ENCODE measurements at regions not wholly inside any gene's neighbourhood (a gene's known extent, or its start where the extent isn't known, plus 50 kb on each side); places are given as distances from the start of the nearest gene placed in this dataset.

DNA sequence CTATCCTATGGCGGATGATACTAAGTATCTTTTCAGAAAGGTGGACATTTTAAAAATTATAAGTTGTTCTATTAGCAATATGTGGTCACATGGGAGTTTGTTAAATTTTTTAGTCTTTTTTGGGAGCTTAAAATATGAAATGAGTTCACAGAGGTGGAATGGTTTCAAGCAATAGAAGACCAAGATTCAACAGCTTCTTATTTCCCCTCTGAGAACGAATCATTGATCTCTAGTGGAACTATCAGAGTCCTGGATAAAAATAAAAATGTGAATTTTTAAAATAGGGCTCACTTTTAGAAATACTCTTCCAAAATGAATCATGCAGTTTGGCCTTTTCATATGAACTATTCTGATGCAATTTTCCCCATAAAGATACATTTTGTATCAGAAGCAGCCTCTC is 467.7 kb upstream of the KLF6 start:
- H3K27ac ChIP-seq: no peak overlapping the region
- TF ChIP-seq, protein P1, sequence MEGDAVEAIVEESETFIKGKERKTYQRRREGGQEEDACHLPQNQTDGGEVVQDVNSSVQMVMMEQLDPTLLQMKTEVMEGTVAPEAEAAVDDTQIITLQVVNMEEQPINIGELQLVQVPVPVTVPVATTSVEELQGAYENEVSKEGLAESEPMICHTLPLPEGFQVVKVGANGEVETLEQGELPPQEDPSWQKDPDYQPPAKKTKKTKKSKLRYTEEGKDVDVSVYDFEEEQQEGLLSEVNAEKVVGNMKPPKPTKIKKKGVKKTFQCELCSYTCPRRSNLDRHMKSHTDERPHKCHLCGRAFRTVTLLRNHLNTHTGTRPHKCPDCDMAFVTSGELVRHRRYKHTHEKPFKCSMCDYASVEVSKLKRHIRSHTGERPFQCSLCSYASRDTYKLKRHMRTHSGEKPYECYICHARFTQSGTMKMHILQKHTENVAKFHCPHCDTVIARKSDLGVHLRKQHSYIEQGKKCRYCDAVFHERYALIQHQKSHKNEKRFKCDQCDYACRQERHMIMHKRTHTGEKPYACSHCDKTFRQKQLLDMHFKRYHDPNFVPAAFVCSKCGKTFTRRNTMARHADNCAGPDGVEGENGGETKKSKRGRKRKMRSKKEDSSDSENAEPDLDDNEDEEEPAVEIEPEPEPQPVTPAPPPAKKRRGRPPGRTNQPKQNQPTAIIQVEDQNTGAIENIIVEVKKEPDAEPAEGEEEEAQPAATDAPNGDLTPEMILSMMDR (conservative IDR thresholded peaks at IDR 0.05): no peak

DNA sequence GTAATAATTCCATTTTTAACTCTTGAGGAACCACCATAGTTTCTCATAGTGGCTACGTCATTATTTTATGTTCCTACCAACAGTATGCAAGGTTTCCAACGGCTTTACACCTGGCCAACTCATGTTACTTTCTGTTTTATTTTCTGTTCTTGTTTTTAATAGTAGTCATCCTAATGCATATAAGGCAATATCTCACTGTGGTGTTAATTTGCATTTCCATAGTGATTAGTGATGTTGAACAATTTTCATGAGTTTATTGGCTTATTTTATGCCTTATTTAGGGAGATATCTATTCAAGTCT is 465.5 kb upstream of the KLF6 start:
- TF ChIP-seq, protein P1 (conservative IDR thresholded peaks at IDR 0.05): no peak
- no peak overlapping the region for H3K27ac ChIP-seq

DNA sequence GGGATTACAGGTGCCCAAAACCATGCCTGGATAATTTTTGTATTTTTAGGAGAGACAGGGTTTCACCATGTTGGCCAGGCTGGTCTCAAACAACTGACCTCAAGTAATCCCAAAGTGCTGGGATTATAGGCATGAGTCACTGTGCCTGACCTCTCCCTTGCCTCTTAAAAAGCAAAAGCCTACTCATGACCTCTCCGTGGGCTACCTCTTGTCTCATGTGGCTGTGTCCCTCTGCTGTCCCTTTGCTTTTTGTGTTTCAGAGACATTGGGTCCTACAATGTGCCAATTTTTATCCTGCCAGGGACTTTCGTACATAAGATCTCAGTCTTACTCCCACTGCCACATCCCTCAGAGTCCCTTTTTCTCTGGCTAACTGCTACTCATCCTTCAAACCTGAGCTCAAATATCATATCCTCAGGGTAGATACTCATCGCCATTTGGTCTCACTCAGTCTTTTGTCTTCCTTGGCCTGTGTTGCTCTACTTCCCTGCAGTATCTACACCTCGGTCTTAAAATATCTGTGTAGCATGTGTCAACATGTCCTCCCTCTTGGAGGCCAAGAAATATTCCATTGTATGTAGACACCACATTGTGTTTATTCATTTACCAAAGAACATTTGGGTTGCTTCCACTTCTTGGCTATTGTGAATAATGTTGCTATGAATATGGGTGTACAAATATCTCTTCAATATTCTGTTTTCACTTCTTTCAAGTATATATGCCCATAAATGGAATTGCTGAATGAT is 465.0 kb upstream of the KLF6 start:
- H3K27ac ChIP-seq: no peak overlapping the region
- TF ChIP-seq, protein P1 (conservative IDR thresholded peaks at IDR 0.05): no peak

DNA sequence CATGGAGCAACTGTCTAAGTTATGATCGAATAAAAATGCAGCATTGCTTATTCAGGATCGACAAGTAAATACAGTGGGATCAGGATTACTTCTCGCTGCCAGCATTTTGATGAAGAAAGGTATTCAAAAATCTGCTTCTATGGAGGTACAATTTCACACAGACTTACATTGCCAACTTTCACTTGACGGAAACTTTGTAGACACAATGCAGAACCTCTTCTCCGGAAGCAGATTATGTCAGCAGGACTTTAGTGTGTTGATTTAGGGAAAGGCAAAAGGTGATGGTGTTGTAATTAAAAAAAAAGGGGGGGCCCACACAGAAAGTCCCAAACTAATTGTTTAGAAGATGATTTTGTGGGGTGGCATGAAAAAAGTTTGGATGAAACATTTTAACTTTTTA is 462.4 kb upstream of the KLF6 start:
- TF ChIP-seq, protein P1 (conservative IDR thresholded peaks at IDR 0.05): no peak
- H3K27ac ChIP-seq: no peak overlapping the region

DNA sequence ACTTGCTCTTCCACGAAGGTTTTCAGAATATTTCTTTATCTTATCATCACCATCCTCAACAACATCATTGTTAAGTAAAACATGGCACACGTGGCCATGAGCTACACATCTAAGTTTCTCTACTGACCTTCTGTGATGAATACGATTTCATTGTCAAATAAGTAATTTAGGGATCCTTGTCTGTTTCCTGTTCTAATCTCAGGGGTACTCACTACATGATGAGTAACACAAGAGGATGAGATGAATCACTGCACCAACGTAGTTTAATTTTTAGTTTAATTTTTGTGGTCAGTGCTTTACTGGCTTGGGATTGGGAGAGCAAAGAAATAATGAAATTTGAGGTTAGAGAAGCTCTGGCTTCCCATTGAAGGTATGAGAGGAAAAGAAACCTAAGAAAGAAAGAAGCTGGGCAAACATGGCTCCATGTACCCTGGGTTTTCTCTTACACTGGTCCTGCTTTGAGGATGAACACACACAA is 461.9 kb upstream of the KLF6 start:
- no peak overlapping the region for H3K27ac ChIP-seq
- TF ChIP-seq, protein P1 (conservative IDR thresholded peaks at IDR 0.05): no peak

DNA sequence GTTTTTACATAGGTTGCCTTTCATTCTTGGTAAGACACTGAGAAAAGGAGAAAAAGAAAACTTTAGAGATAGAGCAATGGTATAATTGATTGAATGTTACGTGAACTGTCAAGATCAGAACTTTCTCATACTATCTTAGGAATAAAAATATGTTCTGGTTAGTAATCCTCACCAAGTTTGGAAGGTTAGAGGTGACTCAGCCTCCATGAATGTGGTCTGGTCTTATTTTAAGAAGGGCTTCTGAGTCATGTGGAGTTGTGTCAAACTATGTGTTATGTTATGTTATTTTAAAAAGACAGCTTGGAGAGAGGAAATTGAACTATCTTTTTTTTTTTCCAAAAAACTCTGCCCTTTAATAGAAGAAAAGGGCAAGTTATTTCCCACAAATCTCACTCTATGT is 458.6 kb upstream of the KLF6 start:
- TF ChIP-seq, protein P1 (conservative IDR thresholded peaks at IDR 0.05): no peak
- no peak overlapping the region for H3K27ac ChIP-seq

DNA sequence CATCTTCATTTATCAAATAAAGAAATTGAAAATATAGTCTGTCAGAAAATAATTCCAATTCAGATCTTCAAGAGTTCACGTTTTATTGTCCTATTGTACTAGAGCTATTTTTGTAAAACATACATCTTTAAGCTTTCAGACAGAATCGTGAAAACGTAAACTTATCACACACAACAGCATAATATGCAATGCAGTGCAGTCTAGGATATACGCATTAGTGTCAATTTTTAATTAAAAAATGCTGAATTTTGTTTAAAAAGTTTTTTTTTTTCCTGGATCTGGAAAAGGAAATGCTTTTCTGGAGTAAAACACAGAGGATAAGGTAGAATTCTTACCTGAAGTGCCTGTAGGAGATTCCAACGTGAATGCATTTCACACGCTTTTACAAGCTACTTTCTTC is 458.2 kb upstream of the KLF6 start:
- H3K27ac ChIP-seq: no peak overlapping the region
- TF ChIP-seq, protein P1 (conservative IDR thresholded peaks at IDR 0.05): no peak

All from VCaP (cell line).